GM23338 (cell line): ENCODE measurements at regions not wholly inside any gene's neighbourhood (a gene's known extent, or its start where the extent isn't known, plus 50 kb on each side); places are given as distances from the start of the nearest gene placed in this dataset.

Source experiments
- ATAC-seq: fragments of 200-7000 bp; cut with Tn5 transposase; 3 replicates; pipeline ENCODE4 v1.9.1; 2020
- DNase-seq: peaks from one replicate; pipeline ENCODE4 v3.0.0-alpha.2; 2015; ENCODE audit warnings: low spot score
- H2AFZ ChIP-seq: fragments of 200-600 bp; sonication (generic); 2 replicates; pipeline ENCODE4 v1.8.0; 2016; ENCODE audit warnings: antibody characterized with exemption, mild to moderate bottlenecking, moderate library complexity
- H3F3A ChIP-seq: fragments of 200-600 bp; sonication (generic); replicated peaks from 2 replicates; pipeline ENCODE4 v1.8.0; 2017; ENCODE audit warnings: antibody characterized with exemption, mixed run types, low read depth
- H3K27ac ChIP-seq: fragments of 200-600 bp; sonication (generic); 2 replicates; pipeline ENCODE4 v1.6.1; 2016; ENCODE audit warnings: low read depth
- H3K27me3 ChIP-seq: fragments of 200-600 bp; sonication (generic); 2 replicates; pipeline ENCODE4 v1.8.0; 2016; ENCODE audit warnings: mild to moderate bottlenecking, mixed run types, moderate library complexity; ENCODE audit not compliant: insufficient read depth
- H3K36me3 ChIP-seq: fragments of 200-600 bp; sonication (generic); 2 replicates; pipeline ENCODE4 v1.8.0; 2016; ENCODE audit warnings: mild to moderate bottlenecking; ENCODE audit not compliant: insufficient read depth
- H3K4me1 ChIP-seq: fragments of 200-600 bp; sonication (generic); 2 replicates; pipeline ENCODE4 v1.8.0; 2016; ENCODE audit warnings: mild to moderate bottlenecking, moderate library complexity; ENCODE audit not compliant: insufficient read depth
- H3K4me2 ChIP-seq: fragments of 200-600 bp; sonication (generic); 2 replicates; pipeline ENCODE4 v1.7.1; 2017; ENCODE audit warnings: mixed run types
- H3K4me3 ChIP-seq: fragments of 200-600 bp; sonication (generic); 2 replicates; pipeline ENCODE4 v1.6.1; 2016; ENCODE audit warnings: mixed run types
- H3K79me2 ChIP-seq: fragments of 200-600 bp; sonication (generic); replicated peaks from 2 replicates; pipeline ENCODE4 v1.8.0; 2017; ENCODE audit warnings: mild to moderate bottlenecking; ENCODE audit not compliant: insufficient read depth
- H3K9me2 ChIP-seq: fragments of 200-600 bp; sonication (generic); 2 replicates; pipeline ENCODE4 v1.8.0; 2017; ENCODE audit not compliant: insufficient read depth
- H4K20me1 ChIP-seq: fragments of 200-600 bp; sonication (generic); replicated peaks from 2 replicates; pipeline ENCODE4 v1.8.0; 2017; ENCODE audit warnings: mild to moderate bottlenecking; ENCODE audit not compliant: insufficient read depth
- H3K27ac Mint-ChIP-seq: 2 replicates; pipeline ENCODE4 v1.8.0; 2020; ENCODE audit warnings: inconsistent platforms, mild to moderate bottlenecking, moderate library complexity, mixed read lengths
- H3K27me3 Mint-ChIP-seq: 3 replicates; pipeline ENCODE4 v1.8.0; 2022; ENCODE audit warnings: low read depth, mild to moderate bottlenecking, moderate library complexity, mixed read lengths, inconsistent platforms; ENCODE audit not compliant: insufficient read depth, poor library complexity
- H3K36me3 Mint-ChIP-seq: 3 replicates; pipeline ENCODE4 v1.8.0; 2021; ENCODE audit warnings: low read depth, mild to moderate bottlenecking, inconsistent platforms, moderate library complexity, mixed read lengths
- H3K4me1 Mint-ChIP-seq: 3 replicates; pipeline ENCODE4 v1.8.0; 2020; ENCODE audit warnings: mild to moderate bottlenecking, inconsistent platforms, mixed read lengths
- H3K4me3 Mint-ChIP-seq: 3 replicates; pipeline ENCODE4 v1.8.0; 2021; ENCODE audit warnings: moderate library complexity, mild to moderate bottlenecking, inconsistent platforms, mixed read lengths
- H3K9me3 Mint-ChIP-seq: 3 replicates; pipeline ENCODE4 v1.8.0; 2020; ENCODE audit warnings: moderate library complexity, mild to moderate bottlenecking, inconsistent platforms, mixed read lengths
- CREB1 ChIP-seq: fragments of 250-450 bp; sonication (Bioruptor Pico); IDR thresholded peaks from 2 replicates; pipeline ENCODE4 v1.5.0; 2020; ENCODE audit warnings: low read depth, mild to moderate bottlenecking, moderate library complexity
- CTCF ChIP-seq, 2 experiments: fragments of 200-600 bp in 1 of 2; sonication (generic) in 1 of 2; conservative IDR thresholded peaks; 2 replicates each; pipeline versions ENCODE4 v1.5.1 to v1.6.1; 2016 to 2017; ENCODE audit warnings: antibody characterized with exemption in 2 of 2, low read depth in 2 of 2, mild to moderate bottlenecking in 2 of 2, moderate library complexity in 1 of 2
- ETS1 ChIP-seq: IDR thresholded peaks from 2 replicates; pipeline ENCODE4 v1.6.1; 2016; ENCODE audit warnings: antibody characterized with exemption
- EZH2 ChIP-seq: fragments of 200-600 bp; sonication (generic); IDR thresholded peaks from one replicate; pipeline ENCODE4 v1.8.0; 2017; ENCODE audit warnings: antibody characterized with exemption, mild to moderate bottlenecking, low read depth; ENCODE audit not compliant: unreplicated experiment
- EZH2phosphoT487 ChIP-seq: fragments of 200-600 bp; sonication (generic); IDR thresholded peaks from one replicate; pipeline ENCODE4 v1.8.1; 2018; ENCODE audit warnings: antibody characterized with exemption; ENCODE audit not compliant: unreplicated experiment
- JUNB ChIP-seq: IDR thresholded peaks from one replicate; pipeline ENCODE4 v1.6.1; 2016; ENCODE audit warnings: antibody characterized with exemption; ENCODE audit not compliant: unreplicated experiment
- NANOG ChIP-seq: IDR thresholded peaks from 2 replicates; pipeline ENCODE4 v1.6.1; 2016; ENCODE audit warnings: antibody characterized with exemption, borderline replicate concordance
- POLR2AphosphoS5 ChIP-seq: IDR thresholded peaks from 2 replicates; pipeline ENCODE4 v1.6.1; 2016; ENCODE audit warnings: antibody characterized with exemption, low read depth
- REST ChIP-seq: IDR thresholded peaks from one replicate; pipeline ENCODE4 v1.6.1; 2018; ENCODE audit warnings: antibody characterized with exemption; ENCODE audit not compliant: unreplicated experiment
- STAT1 ChIP-seq: IDR thresholded peaks from one replicate; pipeline ENCODE4 v1.6.1; 2016; ENCODE audit warnings: antibody characterized with exemption; ENCODE audit not compliant: unreplicated experiment
- ZNF114 ChIP-seq: fragments of 250-450 bp; sonication (Bioruptor Pico); IDR thresholded peaks from 2 replicates; pipeline ENCODE4 v1.5.0; 2020; ENCODE audit warnings: mild to moderate bottlenecking, moderate library complexity
- ZNF331 ChIP-seq: fragments of 250-450 bp; sonication (Bioruptor Pico); IDR thresholded peaks from 2 replicates; pipeline ENCODE4 v1.5.0; 2020; ENCODE audit warnings: low read depth, mild to moderate bottlenecking, moderate library complexity
- ZNF462 ChIP-seq: fragments of 250-450 bp; sonication (Bioruptor Pico); IDR thresholded peaks from 2 replicates; pipeline ENCODE4 v1.5.0; 2020; ENCODE audit warnings: mild to moderate bottlenecking, moderate library complexity

GRCh38 chr4:35125995-35126712 is 1118.2 kb downstream of the ARAP2 start:
- H3K27me3 ChIP-seq = no peaks in the 10 kb centered on the region
- H3K9me2 ChIP-seq = peaks cover 6% of the 10 kb centered on the region; the same call in 1 of the 2 replicates
- H3F3A ChIP-seq = no peaks in the 10 kb centered on the region
- H3K27ac ChIP-seq = no peak overlapping the region
- no peak for TF ChIP-seq STAT1
- TF ChIP-seq REST = no peak
- TF ChIP-seq POLR2AphosphoS5 = no peak
- TF ChIP-seq JUNB = no peak
- no peak for TF ChIP-seq NANOG
- no peak for TF ChIP-seq EZH2phosphoT487
- TF ChIP-seq CTCF (conservative IDR thresholded peaks at IDR 0.05; ENCODE audit: low read depth in 2 of 2) = no peak
- no peak for TF ChIP-seq ZNF331 (CRISPR knock-in tag)
- no peak for TF ChIP-seq EZH2
- no peak for TF ChIP-seq ETS1
- no peak for TF ChIP-seq CREB1 (CRISPR knock-in tag)
- no peak for TF ChIP-seq ZNF114
- no peak for TF ChIP-seq ZNF462 (CRISPR knock-in tag)
- Mint-ChIP-seq H3K9me3 (no peaks in the 10 kb centered on the region), H3K4me1 (no peaks in the 10 kb centered on the region), H3K27me3 (no peaks in the 10 kb centered on the region), H3K4me3 (no peak overlapping the region), H3K27ac (no peak overlapping the region), H3K36me3 (no peaks in the 10 kb centered on the region)
- no peaks in the 10 kb centered on the region for H3K4me1 ChIP-seq
- DNase-seq = no peak
- no peak overlapping the region for H2AFZ ChIP-seq
- no peak overlapping the region for H3K4me2 ChIP-seq
- H4K20me1 ChIP-seq = no peaks in the 10 kb centered on the region
- no peaks in the 10 kb centered on the region for H3K79me2 ChIP-seq
- ATAC-seq = no peak
- no peaks in the 10 kb centered on the region for H3K36me3 ChIP-seq
- no peak overlapping the region for H3K4me3 ChIP-seq
